H1 (cell line): ENCODE measurements at regions not wholly inside any gene's neighbourhood (a gene's known extent, or its start where the extent isn't known, plus 50 kb on each side); places are given as distances from the start of the nearest gene placed in this dataset.

Source experiments
- BACH1 ChIP-seq: IDR thresholded peaks from 2 replicates; pipeline ENCODE4 v1.6.1; 2012; ENCODE audit warnings: low read length, improper control_type of control experiment
- CBX5 ChIP-seq: fragments of 300-800, 300-1000 bp; sonication (generic); IDR thresholded peaks from 2 replicates; pipeline ENCODE4 v1.7.1; 2016; ENCODE audit warnings: antibody characterized with exemption, low read length, low read depth
- GABPA ChIP-seq: IDR thresholded peaks from 2 replicates; pipeline ENCODE4 v1.6.1; 2011; ENCODE audit warnings: mild to moderate bottlenecking, low read length, moderate library complexity, borderline replicate concordance; ENCODE audit not compliant: insufficient read depth
- PHF8 ChIP-seq: fragments of 200-600 bp; sonication (generic); conservative IDR thresholded peaks from 2 replicates; pipeline ENCODE4 v1.7.1; 2012; ENCODE audit warnings: low read depth, mild to moderate bottlenecking, inconsistent platforms, low read length, moderate library complexity
- POLR2AphosphoS5 ChIP-seq: IDR thresholded peaks from 2 replicates; pipeline ENCODE4 v1.6.1; 2011; ENCODE audit warnings: low read depth, low read length
- RNF2 ChIP-seq: fragments of 200-900, 300-1000 bp; sonication (generic); IDR thresholded peaks from 2 replicates; pipeline ENCODE4 v1.7.1; 2016; ENCODE audit warnings: borderline replicate concordance, low read depth, mild to moderate bottlenecking, antibody characterized with exemption, low read length; ENCODE audit not compliant: poor library complexity, severe bottlenecking; ENCODE audit errors: missing control alignments
- SAP30 ChIP-seq: fragments of 300-600 bp; sonication (generic); IDR thresholded peaks from 2 replicates; pipeline ENCODE4 v1.7.1; 2012; ENCODE audit warnings: low read length, moderate library complexity, mild to moderate bottlenecking, inconsistent platforms; ENCODE audit not compliant: insufficient read depth, insufficient replicate concordance
- USF2 ChIP-seq: IDR thresholded peaks from 2 replicates; pipeline ENCODE4 v1.6.1; 2011; ENCODE audit warnings: low read length, improper control_type of control experiment
- ZNF274 ChIP-seq: IDR thresholded peaks from 2 replicates; pipeline ENCODE4 v1.7.0; 2012; ENCODE audit warnings: low read length, borderline replicate concordance; ENCODE audit errors: extremely low read depth
- TF ChIP-seq, protein P1 (sequence below): fragments of 300-600 bp; sonication (generic); IDR thresholded peaks from 2 replicates; pipeline ENCODE4 v1.7.1; 2012; ENCODE audit warnings: low read length, moderate library complexity, mild to moderate bottlenecking, inconsistent platforms; ENCODE audit not compliant: insufficient replicate concordance

DNA sequence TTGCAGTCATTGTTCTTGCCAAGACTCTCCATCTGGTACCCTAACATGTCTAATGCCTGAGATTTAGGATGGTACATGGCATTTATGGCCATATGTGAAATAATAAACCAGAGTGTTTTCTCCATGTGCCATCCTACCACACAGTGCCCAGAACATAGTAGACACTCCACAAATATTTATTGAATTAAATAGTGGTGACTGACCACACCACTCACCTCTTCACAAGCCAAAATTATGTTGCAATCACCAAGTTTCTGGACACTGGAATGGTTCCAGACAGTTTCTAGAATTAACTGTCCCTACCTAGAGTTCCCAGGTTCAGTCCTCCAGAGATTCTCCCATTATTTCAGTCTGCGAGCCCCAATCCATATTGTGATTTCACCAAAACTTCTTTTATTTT, 427.3 kb downstream of the KIF16B start (continued):
- TF ChIP-seq, protein P1, sequence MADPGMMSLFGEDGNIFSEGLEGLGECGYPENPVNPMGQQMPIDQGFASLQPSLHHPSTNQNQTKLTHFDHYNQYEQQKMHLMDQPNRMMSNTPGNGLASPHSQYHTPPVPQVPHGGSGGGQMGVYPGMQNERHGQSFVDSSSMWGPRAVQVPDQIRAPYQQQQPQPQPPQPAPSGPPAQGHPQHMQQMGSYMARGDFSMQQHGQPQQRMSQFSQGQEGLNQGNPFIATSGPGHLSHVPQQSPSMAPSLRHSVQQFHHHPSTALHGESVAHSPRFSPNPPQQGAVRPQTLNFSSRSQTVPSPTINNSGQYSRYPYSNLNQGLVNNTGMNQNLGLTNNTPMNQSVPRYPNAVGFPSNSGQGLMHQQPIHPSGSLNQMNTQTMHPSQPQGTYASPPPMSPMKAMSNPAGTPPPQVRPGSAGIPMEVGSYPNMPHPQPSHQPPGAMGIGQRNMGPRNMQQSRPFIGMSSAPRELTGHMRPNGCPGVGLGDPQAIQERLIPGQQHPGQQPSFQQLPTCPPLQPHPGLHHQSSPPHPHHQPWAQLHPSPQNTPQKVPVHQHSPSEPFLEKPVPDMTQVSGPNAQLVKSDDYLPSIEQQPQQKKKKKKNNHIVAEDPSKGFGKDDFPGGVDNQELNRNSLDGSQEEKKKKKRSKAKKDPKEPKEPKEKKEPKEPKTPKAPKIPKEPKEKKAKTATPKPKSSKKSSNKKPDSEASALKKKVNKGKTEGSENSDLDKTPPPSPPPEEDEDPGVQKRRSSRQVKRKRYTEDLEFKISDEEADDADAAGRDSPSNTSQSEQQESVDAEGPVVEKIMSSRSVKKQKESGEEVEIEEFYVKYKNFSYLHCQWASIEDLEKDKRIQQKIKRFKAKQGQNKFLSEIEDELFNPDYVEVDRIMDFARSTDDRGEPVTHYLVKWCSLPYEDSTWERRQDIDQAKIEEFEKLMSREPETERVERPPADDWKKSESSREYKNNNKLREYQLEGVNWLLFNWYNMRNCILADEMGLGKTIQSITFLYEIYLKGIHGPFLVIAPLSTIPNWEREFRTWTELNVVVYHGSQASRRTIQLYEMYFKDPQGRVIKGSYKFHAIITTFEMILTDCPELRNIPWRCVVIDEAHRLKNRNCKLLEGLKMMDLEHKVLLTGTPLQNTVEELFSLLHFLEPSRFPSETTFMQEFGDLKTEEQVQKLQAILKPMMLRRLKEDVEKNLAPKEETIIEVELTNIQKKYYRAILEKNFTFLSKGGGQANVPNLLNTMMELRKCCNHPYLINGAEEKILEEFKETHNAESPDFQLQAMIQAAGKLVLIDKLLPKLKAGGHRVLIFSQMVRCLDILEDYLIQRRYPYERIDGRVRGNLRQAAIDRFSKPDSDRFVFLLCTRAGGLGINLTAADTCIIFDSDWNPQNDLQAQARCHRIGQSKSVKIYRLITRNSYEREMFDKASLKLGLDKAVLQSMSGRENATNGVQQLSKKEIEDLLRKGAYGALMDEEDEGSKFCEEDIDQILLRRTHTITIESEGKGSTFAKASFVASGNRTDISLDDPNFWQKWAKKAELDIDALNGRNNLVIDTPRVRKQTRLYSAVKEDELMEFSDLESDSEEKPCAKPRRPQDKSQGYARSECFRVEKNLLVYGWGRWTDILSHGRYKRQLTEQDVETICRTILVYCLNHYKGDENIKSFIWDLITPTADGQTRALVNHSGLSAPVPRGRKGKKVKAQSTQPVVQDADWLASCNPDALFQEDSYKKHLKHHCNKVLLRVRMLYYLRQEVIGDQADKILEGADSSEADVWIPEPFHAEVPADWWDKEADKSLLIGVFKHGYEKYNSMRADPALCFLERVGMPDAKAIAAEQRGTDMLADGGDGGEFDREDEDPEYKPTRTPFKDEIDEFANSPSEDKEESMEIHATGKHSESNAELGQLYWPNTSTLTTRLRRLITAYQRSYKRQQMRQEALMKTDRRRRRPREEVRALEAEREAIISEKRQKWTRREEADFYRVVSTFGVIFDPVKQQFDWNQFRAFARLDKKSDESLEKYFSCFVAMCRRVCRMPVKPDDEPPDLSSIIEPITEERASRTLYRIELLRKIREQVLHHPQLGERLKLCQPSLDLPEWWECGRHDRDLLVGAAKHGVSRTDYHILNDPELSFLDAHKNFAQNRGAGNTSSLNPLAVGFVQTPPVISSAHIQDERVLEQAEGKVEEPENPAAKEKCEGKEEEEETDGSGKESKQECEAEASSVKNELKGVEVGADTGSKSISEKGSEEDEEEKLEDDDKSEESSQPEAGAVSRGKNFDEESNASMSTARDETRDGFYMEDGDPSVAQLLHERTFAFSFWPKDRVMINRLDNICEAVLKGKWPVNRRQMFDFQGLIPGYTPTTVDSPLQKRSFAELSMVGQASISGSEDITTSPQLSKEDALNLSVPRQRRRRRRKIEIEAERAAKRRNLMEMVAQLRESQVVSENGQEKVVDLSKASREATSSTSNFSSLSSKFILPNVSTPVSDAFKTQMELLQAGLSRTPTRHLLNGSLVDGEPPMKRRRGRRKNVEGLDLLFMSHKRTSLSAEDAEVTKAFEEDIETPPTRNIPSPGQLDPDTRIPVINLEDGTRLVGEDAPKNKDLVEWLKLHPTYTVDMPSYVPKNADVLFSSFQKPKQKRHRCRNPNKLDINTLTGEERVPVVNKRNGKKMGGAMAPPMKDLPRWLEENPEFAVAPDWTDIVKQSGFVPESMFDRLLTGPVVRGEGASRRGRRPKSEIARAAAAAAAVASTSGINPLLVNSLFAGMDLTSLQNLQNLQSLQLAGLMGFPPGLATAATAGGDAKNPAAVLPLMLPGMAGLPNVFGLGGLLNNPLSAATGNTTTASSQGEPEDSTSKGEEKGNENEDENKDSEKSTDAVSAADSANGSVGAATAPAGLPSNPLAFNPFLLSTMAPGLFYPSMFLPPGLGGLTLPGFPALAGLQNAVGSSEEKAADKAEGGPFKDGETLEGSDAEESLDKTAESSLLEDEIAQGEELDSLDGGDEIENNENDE, result no peak
- TF ChIP-seq USF2 (no peak), BACH1 (no peak), RNF2 (no peak), POLR2AphosphoS5 (no peak), ZNF274 (no peak), GABPA (no peak), SAP30 (no peak), CBX5 (no peak), PHF8 (no peak)
- TF ChIP-seq, all 59 proteins: peak for 0
